Lung (tissue), 11 donors: ENCODE measurements at regions not wholly inside any gene's neighbourhood (a gene's known extent, or its start where the extent isn't known, plus 50 kb on each side); places are given as distances from the start of the nearest gene placed in this dataset.

Source experiments
- ATAC-seq: fragments of 200-7000 bp; cut with Tn5 transposase; one replicate; pipeline ENCODE4 v1.9.1; 2020; ENCODE audit warnings: moderate number of reproducible peaks; ENCODE audit not compliant: insufficient read depth, low FRiP score
- DNase-seq, 3 donors: peaks; one replicate each; pipeline ENCODE4 v3.0.0-alpha.2; 2013 to 2017
- H3K27ac ChIP-seq, 2 donors: one replicate each; pipeline ENCODE4 v1.5.1; 2013; ENCODE audit warnings: mild to moderate bottlenecking in 2 of 2, moderate library complexity in 2 of 2, control low read depth in 1 of 2, inconsistent platforms in 1 of 2, low read depth in 1 of 2, low read length in 1 of 2
- H3K27me3 ChIP-seq, 3 donors: one replicate each; pipeline ENCODE4 v1.5.1; 2013; ENCODE audit warnings: low read length in 2 of 3; ENCODE audit not compliant: control insufficient read depth in 3 of 3, insufficient read depth in 3 of 3
- H3K36me3 ChIP-seq, 4 donors: one replicate each; pipeline ENCODE4 v1.5.1; 2013; ENCODE audit warnings: low read length in 4 of 4, mild to moderate bottlenecking in 1 of 4, moderate library complexity in 1 of 4; ENCODE audit not compliant: control insufficient read depth in 4 of 4, insufficient read depth in 4 of 4
- H3K4me1 ChIP-seq, 5 donors: one replicate each; pipeline ENCODE4 v1.5.1; 2013; ENCODE audit warnings: low read length in 5 of 5, mild to moderate bottlenecking in 2 of 5, moderate library complexity in 1 of 5; ENCODE audit not compliant: control insufficient read depth in 5 of 5, insufficient read depth in 5 of 5
- H3K4me3 ChIP-seq: one replicate; pipeline ENCODE4 v1.5.1; 2013; ENCODE audit warnings: mild to moderate bottlenecking, control low read depth, moderate library complexity
- H3K9ac ChIP-seq, 2 donors: one replicate each; pipeline ENCODE4 v1.5.1; 2013; ENCODE audit warnings: low read length in 2 of 2, control low read depth in 1 of 2; ENCODE audit not compliant: insufficient read depth in 1 of 2
- H3K9me3 ChIP-seq, 4 donors: one replicate each; pipeline ENCODE4 v1.5.1; 2013; ENCODE audit warnings: low read length in 3 of 4, mild to moderate bottlenecking in 1 of 4, moderate library complexity in 1 of 4; ENCODE audit not compliant: control insufficient read depth in 4 of 4, insufficient read depth in 3 of 4
- WGBS, 2 donors: extraction: QIAGEN DNeasy Blood & Tissue Kit; methylation state at CpG; one replicate each; pipeline ENCODE4 v1.1.7; 2013; 5-methylcytosine and 5-hydroxymethylcytosine counted together
- TF ChIP-seq, protein P1 (sequence below): IDR thresholded peaks from 2 replicates; pipeline ENCODE4 v1.5.1; 2012; ENCODE audit warnings: mild to moderate bottlenecking; ENCODE audit errors: control extremely low read depth, extremely low read depth
- donor health status: control.
- donor health status: control.
- donor health status: Bipolar disorder and iron deficiency.
- donor health status: healthy.
- donor health status: DM: yes; HTN: yes; CAD: no.

DNA sequence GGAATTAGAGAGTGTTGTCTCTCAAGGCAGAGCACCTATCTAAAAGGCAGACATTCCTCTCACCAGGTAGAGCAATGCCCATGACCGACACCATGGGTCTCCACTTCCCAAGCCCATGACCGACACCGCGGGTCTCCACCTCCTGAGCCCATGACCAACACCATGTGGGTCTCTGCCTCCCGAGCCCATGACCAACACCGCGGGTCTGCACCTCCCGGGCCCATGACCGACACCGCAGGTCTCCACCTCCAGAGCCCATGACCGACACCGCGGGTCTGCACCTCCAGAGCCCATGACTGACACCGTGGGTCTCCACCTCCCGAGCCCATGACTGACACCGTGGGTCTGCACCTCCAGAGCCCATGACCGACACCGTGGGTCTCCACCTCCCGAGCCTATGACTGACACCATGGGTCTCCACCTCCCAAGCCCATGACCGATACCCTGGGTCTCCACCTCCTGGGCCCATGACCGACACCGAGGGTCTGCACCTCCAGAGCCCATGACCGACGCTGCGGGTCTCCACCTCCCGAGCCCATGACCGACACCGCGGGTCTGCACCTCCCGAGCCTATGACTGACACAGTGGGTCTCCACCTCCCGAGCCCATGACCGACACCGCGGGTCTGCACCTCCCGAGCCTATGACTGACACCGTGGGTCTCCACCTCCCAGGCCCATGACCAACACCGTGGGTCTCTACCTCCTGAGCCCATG lies 262.4 kb upstream of the SALL3 start:
- WGBS, 2 donors: 91 to 94% methylated on average over 34 to 37 of the region's 37 CpGs

DNA sequence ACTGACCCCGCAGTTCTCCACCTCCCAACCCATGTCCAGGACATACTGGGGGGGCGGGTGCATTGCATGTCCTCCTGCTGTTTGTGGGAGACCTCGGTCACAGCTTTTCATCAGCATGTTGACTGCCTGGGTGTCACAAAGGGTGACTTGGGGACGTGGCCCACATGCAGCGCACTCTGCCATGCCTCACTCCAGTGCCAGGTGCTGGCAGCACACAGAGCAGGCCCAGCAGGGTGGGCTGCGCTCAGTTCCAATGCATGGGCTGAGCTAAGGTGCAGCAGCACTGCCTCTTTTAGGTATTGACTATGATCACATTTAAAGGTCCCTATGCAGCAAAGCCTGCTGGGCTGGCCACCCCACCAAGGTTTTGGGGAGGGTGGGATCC lies 261.9 kb upstream of the SALL3 start:
- WGBS, 2 donors: 88 to 92% methylated on average over 6 of the region's 6 CpGs
- no peak for ATAC-seq
- no peak for DNase-seq
- no peak overlapping the region for H3K27ac ChIP-seq
- no peaks in the 10 kb centered on the region for H3K36me3 ChIP-seq
- H3K9me3 ChIP-seq: peaks cover 0 to 6% (median 0%) of the 10 kb centered on the region in 4 donors
- TF ChIP-seq, protein P1, sequence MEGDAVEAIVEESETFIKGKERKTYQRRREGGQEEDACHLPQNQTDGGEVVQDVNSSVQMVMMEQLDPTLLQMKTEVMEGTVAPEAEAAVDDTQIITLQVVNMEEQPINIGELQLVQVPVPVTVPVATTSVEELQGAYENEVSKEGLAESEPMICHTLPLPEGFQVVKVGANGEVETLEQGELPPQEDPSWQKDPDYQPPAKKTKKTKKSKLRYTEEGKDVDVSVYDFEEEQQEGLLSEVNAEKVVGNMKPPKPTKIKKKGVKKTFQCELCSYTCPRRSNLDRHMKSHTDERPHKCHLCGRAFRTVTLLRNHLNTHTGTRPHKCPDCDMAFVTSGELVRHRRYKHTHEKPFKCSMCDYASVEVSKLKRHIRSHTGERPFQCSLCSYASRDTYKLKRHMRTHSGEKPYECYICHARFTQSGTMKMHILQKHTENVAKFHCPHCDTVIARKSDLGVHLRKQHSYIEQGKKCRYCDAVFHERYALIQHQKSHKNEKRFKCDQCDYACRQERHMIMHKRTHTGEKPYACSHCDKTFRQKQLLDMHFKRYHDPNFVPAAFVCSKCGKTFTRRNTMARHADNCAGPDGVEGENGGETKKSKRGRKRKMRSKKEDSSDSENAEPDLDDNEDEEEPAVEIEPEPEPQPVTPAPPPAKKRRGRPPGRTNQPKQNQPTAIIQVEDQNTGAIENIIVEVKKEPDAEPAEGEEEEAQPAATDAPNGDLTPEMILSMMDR: no peak
- peaks cover 0 to 10% (median 0%) of the 10 kb centered on the region in 5 donors for H3K4me1 ChIP-seq
- H3K27me3 ChIP-seq: peaks cover 0 to 2% (median 0%) of the 10 kb centered on the region in 3 donors
- H3K9ac ChIP-seq: no peak overlapping the region
- H3K4me3 ChIP-seq: no peak overlapping the region

More for the DNA sequence above, 262.4 kb upstream of the SALL3 start:
- TF ChIP-seq, protein P1: no peak
- DNase-seq (no peak), ATAC-seq (no peak)
- no peak overlapping the region for H3K9ac ChIP-seq
- H3K4me1 ChIP-seq: peaks cover 0 to 10% (median 0%) of the 10 kb centered on the region in 5 donors
- H3K9me3 ChIP-seq: peaks cover 0 to 6% (median 0%) of the 10 kb centered on the region in 4 donors
- no peaks in the 10 kb centered on the region for H3K36me3 ChIP-seq
- H3K27me3 ChIP-seq: peaks cover 0 to under 1% (median 0%) of the 10 kb centered on the region in 3 donors
- H3K27ac ChIP-seq: no peak overlapping the region
- no peak overlapping the region for H3K4me3 ChIP-seq

DNA sequence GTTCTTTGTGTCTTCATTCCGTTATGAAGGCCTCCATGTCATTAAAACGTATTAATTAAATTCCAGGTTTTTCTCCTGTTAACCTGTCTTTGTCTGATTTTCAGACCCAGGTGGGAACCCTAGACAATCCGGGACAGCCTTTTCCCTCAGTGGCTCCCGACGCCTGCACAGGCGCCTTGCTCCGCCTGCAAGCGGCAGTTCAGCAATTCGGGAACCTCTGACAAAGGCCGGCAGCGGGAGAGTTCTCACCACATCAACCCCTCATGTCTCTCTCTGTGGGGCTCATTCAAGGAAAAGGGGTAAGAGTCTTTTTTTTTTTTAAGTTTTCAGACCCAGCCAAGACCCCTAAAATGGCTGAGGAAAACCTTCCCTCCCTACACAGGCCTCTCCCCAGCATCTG lies 259.8 kb upstream of the SALL3 start:
- Histone ChIP-seq H3K36me3 (no peaks in the 10 kb centered on the region), H3K4me3 (no peak overlapping the region), H3K27me3 (peaks cover 0 to 19% (median 7%) of the 10 kb centered on the region in 3 donors), H3K27ac (no peak overlapping the region), H3K9ac (no peak overlapping the region), H3K9me3 (peaks cover 0 to 6% (median 0%) of the 10 kb centered on the region in 4 donors), H3K4me1 (peaks cover 0 to 10% (median 0%) of the 10 kb centered on the region in 5 donors)
- no peak for DNase-seq
- 92 to 93% methylated on average over 11 of the region's 11 CpGs for WGBS, 2 donors
- TF ChIP-seq, protein P1: no peak
- no peak for ATAC-seq
